Heart right ventricle (tissue), 16 donors: ENCODE measurements at regions not wholly inside any gene's neighbourhood (a gene's known extent, or its start where the extent isn't known, plus 50 kb on each side); places are given as distances from the start of the nearest gene placed in this dataset.

Experiments
- ATAC-seq, 8 donors: fragments of 200-7000 bp; cut with Tn5 transposase; one replicate each; pipeline ENCODE4 v1.9.1; 2020; ENCODE audit warnings: mild to moderate bottlenecking in 8 of 8, moderate library complexity in 8 of 8, moderate number of reproducible peaks in 1 of 8
- DNase-seq, 2 donors: peaks; one replicate each; pipeline ENCODE4 v3.0.0-alpha.2; 2020
- H3K27ac ChIP-seq, 10 donors: fragments of 200-600 bp; sonication (generic) in 2 of 10; one replicate each; pipeline versions ENCODE4 v1.5.0 to v1.8.0; 2020 to 2022; ENCODE audit warnings: mild to moderate bottlenecking in 3 of 10
- H3K27me3 ChIP-seq, 7 donors: fragments of 200-600 bp; one replicate each; pipeline ENCODE4 v1.8.0; 2021 to 2022; ENCODE audit warnings: mild to moderate bottlenecking in 2 of 7
- H3K36me3 ChIP-seq, 9 donors: fragments of 200-600 bp; sonication (generic) in 1 of 9; one replicate each; pipeline versions ENCODE4 v1.5.0 to v1.8.0; 2020 to 2022; ENCODE audit warnings: mild to moderate bottlenecking in 2 of 9
- H3K4me1 ChIP-seq, 9 donors: fragments of 200-600 bp; sonication (generic) in 1 of 9; one replicate each; pipeline versions ENCODE4 v1.5.0 to v1.8.0; 2020 to 2022; ENCODE audit warnings: mild to moderate bottlenecking in 4 of 9
- H3K4me3 ChIP-seq, 10 donors: fragments of 200-600 bp; sonication (generic) in 2 of 10; one replicate each; pipeline versions ENCODE4 v1.5.0 to v1.8.0; 2020 to 2022; ENCODE audit warnings: mild to moderate bottlenecking in 7 of 10, moderate library complexity in 2 of 10
- H3K9me3 ChIP-seq, 11 donors: fragments of 200-600 bp in 10 of 11; sonication (generic) in 2 of 11; one replicate each; pipeline versions ENCODE4 v1.5.0 to v1.8.0; 2013 to 2022; ENCODE audit warnings: mild to moderate bottlenecking in 2 of 11, control low read depth in 1 of 11, moderate library complexity in 1 of 11
- WGBS, 2 donors: extraction: QIAGEN DNeasy Blood & Tissue Kit; methylation state at CpG; one replicate each; pipeline ENCODE4 v1.1.7; 2013; ENCODE audit warnings: inconsistent platforms in 1 of 2; 5-methylcytosine and 5-hydroxymethylcytosine counted together
- intact Hi-C, 10 donors: fragments of 100-400 bp; cut with DNase I; formaldehyde crosslinking; loops; one replicate each; pipeline versions ENCODE4 v1.11.1 to v1.14.2; 2022
- TF ChIP-seq, protein P1 (sequence below), 9 donors: fragments of 200-600 bp; sonication (generic) in 2 of 9; IDR thresholded peaks; one replicate each; pipeline versions ENCODE4 v1.5.0 to v1.8.0; 2021 to 2022; ENCODE audit warnings: antibody characterized with exemption in 9 of 9, mild to moderate bottlenecking in 5 of 9, moderate library complexity in 1 of 9
- donor health status: Arrhythmogenic right ventricular cardiomyopathy.
- donor health status: ischemic (EF 13 %, LVEDD 7.1; RV severe dilation, severe dysfunction).
- donor health status: healthy with polysubstance abuse.
- donor health status: DM: no; HTN: yes; CAD: no.
- donor health status: DM: no; HTN: no; CAD: no.
- donor health status: ischemic (EF 25% LVEDD 6.9; RV normal size, moderate dysfunction).
- donor health status: ischemic (EF 25% LVEDD 5.7; RV mildly dilated, moderate dysfunction).
- donor health status: healthy.
- donor health status: DM: yes; HTN: yes; CAD: no.
- donor health status: Ischemic cardiomyopathy.
- donor health status: ischemic (EF 35%, LVEDD 5.7; RV mildly dilated, moderate dysfunction).
- donor health status: nonischemic (EF 11% LVEDD 7.7; RV severe dilation, severe dysfunction).
- donor health status: DM: yes; HTN: yes; CAD: no.
- donor health status: PGD.
- donor health status: ischemic (EF 29% LVEDD 5.4; RV normal size, mild dysfunction).
- donor health status: nonischemic (EF 23%, LVEDD 6.1; RV moderate dilation, normal function).

DNA sequence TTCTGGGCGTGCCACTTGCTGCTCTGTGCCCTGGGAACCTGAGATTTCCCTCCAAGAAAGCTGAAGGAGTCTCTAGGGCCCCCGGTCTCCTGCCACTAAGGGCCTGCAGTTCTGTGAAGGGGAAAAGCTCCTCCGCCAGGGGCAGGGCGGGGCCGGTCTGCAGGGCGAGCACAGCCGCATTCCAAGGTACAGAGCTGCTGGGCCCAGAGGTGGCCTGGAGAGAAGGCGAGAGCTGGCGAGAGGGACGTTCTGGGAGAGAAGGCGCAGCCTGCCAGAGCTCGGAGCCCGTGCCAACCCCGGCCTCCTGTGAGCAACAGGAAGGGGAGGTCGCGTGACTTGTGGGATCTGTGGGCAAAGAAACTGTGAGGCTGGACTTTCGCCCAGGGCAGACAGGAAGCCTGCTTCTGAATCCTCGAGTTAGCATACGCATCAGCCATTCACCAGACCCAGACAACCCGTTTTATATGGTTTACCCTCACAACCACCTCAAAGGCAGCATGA, 500.4 kb downstream of the SHQ1 start:
- H3K27me3 ChIP-seq, result no peaks in the 10 kb centered on the region
- H3K27ac ChIP-seq, result peak overlapping the region in 7 of 10 donors; percentile 7 to 48 (median 23)
- no peaks in the 10 kb centered on the region for H3K9me3 ChIP-seq
- peak; percentile 74 to 77 for DNase-seq
- intact Hi-C loops, result loop anchor here in 2 of 10 donors (2.0 to 10.0 kb wide), 2 partner anchors 71 to 73 kb away; no protein-coding TSS in a partner anchor
- H3K4me3 ChIP-seq, result peak overlapping the region in 1 of 10 donors; percentile 11
- ATAC-seq, result peak; percentile 55 to 82 (median 79)
- WGBS, 2 donors, result 42 to 50% methylated on average over 20 of the region's 20 CpGs
- no peaks in the 10 kb centered on the region for H3K36me3 ChIP-seq
- TF ChIP-seq, protein P1, sequence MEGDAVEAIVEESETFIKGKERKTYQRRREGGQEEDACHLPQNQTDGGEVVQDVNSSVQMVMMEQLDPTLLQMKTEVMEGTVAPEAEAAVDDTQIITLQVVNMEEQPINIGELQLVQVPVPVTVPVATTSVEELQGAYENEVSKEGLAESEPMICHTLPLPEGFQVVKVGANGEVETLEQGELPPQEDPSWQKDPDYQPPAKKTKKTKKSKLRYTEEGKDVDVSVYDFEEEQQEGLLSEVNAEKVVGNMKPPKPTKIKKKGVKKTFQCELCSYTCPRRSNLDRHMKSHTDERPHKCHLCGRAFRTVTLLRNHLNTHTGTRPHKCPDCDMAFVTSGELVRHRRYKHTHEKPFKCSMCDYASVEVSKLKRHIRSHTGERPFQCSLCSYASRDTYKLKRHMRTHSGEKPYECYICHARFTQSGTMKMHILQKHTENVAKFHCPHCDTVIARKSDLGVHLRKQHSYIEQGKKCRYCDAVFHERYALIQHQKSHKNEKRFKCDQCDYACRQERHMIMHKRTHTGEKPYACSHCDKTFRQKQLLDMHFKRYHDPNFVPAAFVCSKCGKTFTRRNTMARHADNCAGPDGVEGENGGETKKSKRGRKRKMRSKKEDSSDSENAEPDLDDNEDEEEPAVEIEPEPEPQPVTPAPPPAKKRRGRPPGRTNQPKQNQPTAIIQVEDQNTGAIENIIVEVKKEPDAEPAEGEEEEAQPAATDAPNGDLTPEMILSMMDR (IDR thresholded peaks at IDR 0.05), result peak in 3 of 9 donors; percentile 21 to 27 (median 21)
- H3K4me1 ChIP-seq, result peaks cover 0 to 45% (median 19%) of the 10 kb centered on the region in 9 donors

DNA sequence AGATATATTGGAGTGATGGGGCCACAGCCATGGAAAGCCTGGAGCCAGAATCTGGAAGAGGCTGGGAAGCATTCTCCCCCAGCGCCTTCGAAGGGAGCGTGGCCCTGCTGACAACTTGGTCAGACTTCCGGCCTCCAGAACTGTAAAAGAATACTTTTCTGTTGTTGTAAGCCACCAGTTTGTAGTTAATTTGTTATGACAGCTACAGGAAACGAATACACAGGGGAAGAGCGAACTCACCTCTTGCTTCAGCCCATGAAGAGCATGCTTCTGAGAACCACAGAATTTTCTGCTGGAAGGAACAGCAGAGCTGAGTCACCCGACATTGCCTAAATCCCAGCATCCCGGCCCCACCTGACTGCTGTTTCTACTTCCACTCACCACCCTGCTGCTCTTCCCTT, 501.7 kb downstream of the SHQ1 start:
- H3K9me3 ChIP-seq, result no peaks in the 10 kb centered on the region
- no peaks in the 10 kb centered on the region for H3K27me3 ChIP-seq
- WGBS, 2 donors, result 61 to 68% methylated on average over 8 of the region's 8 CpGs
- H3K36me3 ChIP-seq, result no peaks in the 10 kb centered on the region
- H3K4me1 ChIP-seq, result peaks cover 0 to 45% (median 19%) of the 10 kb centered on the region in 9 donors
- TF ChIP-seq, protein P1 (IDR thresholded peaks at IDR 0.05), result no peak
- intact Hi-C loops, result loop anchor here in 1 of 10 donors (10.0 kb wide), 1 partner anchor 72 kb away; no protein-coding TSS in a partner anchor
- peak overlapping the region in 2 of 10 donors; percentile 25 to 50 for H3K27ac ChIP-seq
- ATAC-seq (peak in 6 of 8 donors; percentile 20 to 73 (median 44)), DNase-seq (no peak)
- H3K4me3 ChIP-seq, result no peak overlapping the region

DNA sequence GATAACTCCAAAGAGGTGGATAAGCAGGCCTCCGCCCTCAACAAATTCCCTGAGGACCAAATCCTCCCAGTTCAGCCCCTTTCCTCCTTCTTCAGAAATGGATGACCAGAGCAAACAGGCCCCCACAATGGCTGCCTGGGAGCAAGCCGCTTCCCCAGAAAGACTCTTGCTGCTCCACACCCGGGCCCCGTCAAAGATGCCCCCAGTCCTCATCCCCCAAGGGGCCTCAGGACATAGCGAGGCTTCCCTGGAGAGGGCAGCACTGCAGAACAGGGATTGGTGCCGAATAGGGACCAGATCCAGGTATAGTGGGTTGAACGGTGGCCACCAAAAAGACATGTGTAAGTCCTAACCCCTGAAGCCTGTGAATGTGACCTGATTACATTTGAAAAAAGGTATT, 502.3 kb downstream of the SHQ1 start:
- H3K27ac ChIP-seq, result peak overlapping the region in 2 of 10 donors; percentile 25 to 50
- TF ChIP-seq, protein P1 (IDR thresholded peaks at IDR 0.05), result no peak

DNA sequence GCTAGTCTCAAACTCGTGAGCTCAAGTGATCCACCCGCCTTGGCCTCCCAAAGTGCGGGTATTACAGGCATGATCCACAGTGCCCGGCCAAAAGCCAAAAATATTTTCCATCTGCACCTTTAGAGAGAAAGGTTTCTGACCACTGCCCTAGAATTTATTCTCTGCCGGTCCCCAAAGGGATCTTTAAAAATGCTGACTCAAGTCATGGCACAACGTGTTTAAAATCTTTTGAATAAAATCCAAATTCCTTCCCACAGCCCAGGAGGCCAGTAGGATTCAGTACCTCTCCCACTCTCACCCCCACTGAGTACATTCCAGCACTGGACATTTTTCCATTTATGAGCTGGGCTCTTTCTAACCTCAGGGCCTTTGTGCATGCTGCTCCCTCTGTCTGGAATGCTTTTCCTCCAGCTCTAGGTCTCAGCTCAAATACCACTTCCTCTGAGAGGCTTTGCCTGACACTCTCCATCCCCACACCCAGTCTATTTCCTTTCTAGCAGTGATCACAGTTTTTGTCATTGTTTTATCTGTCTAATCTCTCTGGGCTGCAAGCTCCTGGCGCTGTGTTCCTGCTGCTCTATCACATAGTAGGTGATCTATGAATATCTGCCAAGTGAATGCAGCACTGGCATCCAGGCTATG, 502.9 kb downstream of the SHQ1 start:
- no peaks in the 10 kb centered on the region for H3K36me3 ChIP-seq
- ATAC-seq (peak in 1 of 8 donors; percentile 38), DNase-seq (no peak)
- intact Hi-C loops, result loop anchor here in 1 of 10 donors (10.0 kb wide), 1 partner anchor 71 kb away; no protein-coding TSS in a partner anchor
- no peaks in the 10 kb centered on the region for H3K27me3 ChIP-seq
- no peaks in the 10 kb centered on the region for H3K9me3 ChIP-seq
- no peak overlapping the region for H3K4me3 ChIP-seq
- H3K4me1 ChIP-seq, result peaks cover 0 to 45% (median 21%) of the 10 kb centered on the region in 9 donors
- TF ChIP-seq, protein P1 (IDR thresholded peaks at IDR 0.05), result no peak
- 86 to 89% methylated on average over 7 of the region's 7 CpGs for WGBS, 2 donors
- no peak overlapping the region for H3K27ac ChIP-seq

More for the DNA sequence above, 502.3 kb downstream of the SHQ1 start:
- no peaks in the 10 kb centered on the region for H3K36me3 ChIP-seq
- DNase-seq, result no peak
- intact Hi-C loops, result loop anchor here in 1 of 10 donors (10.0 kb wide), 1 partner anchor 71 kb away; no protein-coding TSS in a partner anchor
- peaks cover 0 to 45% (median 19%) of the 10 kb centered on the region in 9 donors for H3K4me1 ChIP-seq
- 85 to 89% methylated on average over 7 of the region's 7 CpGs for WGBS, 2 donors
- H3K27me3 ChIP-seq, result no peaks in the 10 kb centered on the region
- H3K9me3 ChIP-seq, result no peaks in the 10 kb centered on the region
- no peak overlapping the region for H3K4me3 ChIP-seq
- no peak for ATAC-seq
